Activated CD4-positive, alpha-beta memory T cell treated with anti-CD3 and anti-CD28 coated beads for 36 hours (primary cell): ENCODE measurements at regions not wholly inside any gene's neighbourhood (a gene's known extent, or its start where the extent isn't known, plus 50 kb on each side); places are given as distances from the start of the nearest gene placed in this dataset.

ENCODE experiments used
- CTCF ChIA-PET: fragments of 350-600 bp; sonication (Branson Sonifier 250); formaldehyde crosslinking; loops from one replicate; lab custom pipeline; 2021; ENCODE audit warnings: antibody characterized with exemption, inconsistent platforms; lab: Charles Lee
- POLR2A ChIA-PET: fragments of 350-600 bp; sonication (Branson Sonifier 250); formaldehyde crosslinking; loops from one replicate; lab custom pipeline; 2021; ENCODE audit warnings: antibody characterized with exemption; lab: Charles Lee
- DNase-seq: peaks from one replicate; pipeline ENCODE4 v3.0.0-alpha.2; 2020
- H3K27ac Mint-ChIP-seq: one replicate; pipeline ENCODE4 v1.8.0; 2021; ENCODE audit warnings: mixed read lengths
- H3K27me3 Mint-ChIP-seq: one replicate; pipeline ENCODE4 v1.8.0; 2021; ENCODE audit warnings: mixed read lengths
- H3K36me3 Mint-ChIP-seq: one replicate; pipeline ENCODE4 v1.8.0; 2021; ENCODE audit warnings: mixed read lengths
- H3K4me1 Mint-ChIP-seq: one replicate; pipeline ENCODE4 v1.8.0; 2021; ENCODE audit warnings: low read depth, mixed read lengths
- H3K4me3 Mint-ChIP-seq: one replicate; pipeline ENCODE4 v1.8.0; 2021; ENCODE audit warnings: mild to moderate bottlenecking, mixed read lengths
- H3K9me3 Mint-ChIP-seq: one replicate; pipeline ENCODE4 v1.8.0; 2021; ENCODE audit warnings: mixed read lengths
- intact Hi-C: fragments of 100-400 bp; cut with micrococcal nuclease; formaldehyde crosslinking; loops from one replicate; pipeline ENCODE4 v1.15.1; 2023

DNA sequence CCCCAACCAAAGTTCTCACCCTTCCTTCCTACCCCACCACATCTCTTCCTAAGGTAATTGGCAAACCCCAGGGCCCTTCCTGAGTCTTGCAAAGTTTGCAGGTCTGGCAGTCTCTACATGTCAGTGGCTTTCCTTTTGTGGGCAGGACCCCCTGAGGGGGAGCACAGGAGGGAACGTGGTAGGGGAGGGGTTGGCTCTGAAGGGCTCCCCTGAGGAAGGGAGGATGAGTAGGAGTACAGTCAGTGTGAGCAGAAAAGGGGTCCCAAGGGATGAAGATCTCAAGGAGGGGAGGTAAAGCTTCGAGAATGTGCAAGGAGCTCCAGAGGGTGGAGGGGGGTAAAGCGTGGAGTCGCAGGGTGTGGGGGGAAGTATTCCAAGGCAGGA is 206.9 kb downstream of the RAB11FIP4 start:
- H3K9me3 Mint-ChIP-seq, result no peaks in the 10 kb centered on the region

GRCh38 chr17:31597646-31598398 is 206.3 kb downstream of the RAB11FIP4 start:
- no peak overlapping the region for H3K4me3 Mint-ChIP-seq
- H3K9me3 Mint-ChIP-seq, result no peaks in the 10 kb centered on the region
- no peak overlapping the region for H3K27ac Mint-ChIP-seq
- ChIA-PET POLR2A (no interaction called here), CTCF (no interaction called here)
- DNase-seq, result no peak
- no peaks in the 10 kb centered on the region for H3K4me1 Mint-ChIP-seq
- H3K36me3 Mint-ChIP-seq, result no peaks in the 10 kb centered on the region
- no peaks in the 10 kb centered on the region for H3K27me3 Mint-ChIP-seq
- intact Hi-C loops, result no loop called here

More for the DNA sequence above, 206.9 kb downstream of the RAB11FIP4 start:
- no peaks in the 10 kb centered on the region for H3K36me3 Mint-ChIP-seq
- no peak overlapping the region for H3K27ac Mint-ChIP-seq
- H3K4me3 Mint-ChIP-seq, result no peak overlapping the region
- H3K27me3 Mint-ChIP-seq, result no peaks in the 10 kb centered on the region
- intact Hi-C loops, result no loop called here
- POLR2A ChIA-PET, result no interaction called here
- CTCF ChIA-PET, result no interaction called here
- DNase-seq, result no peak
- H3K4me1 Mint-ChIP-seq, result no peaks in the 10 kb centered on the region

DNA sequence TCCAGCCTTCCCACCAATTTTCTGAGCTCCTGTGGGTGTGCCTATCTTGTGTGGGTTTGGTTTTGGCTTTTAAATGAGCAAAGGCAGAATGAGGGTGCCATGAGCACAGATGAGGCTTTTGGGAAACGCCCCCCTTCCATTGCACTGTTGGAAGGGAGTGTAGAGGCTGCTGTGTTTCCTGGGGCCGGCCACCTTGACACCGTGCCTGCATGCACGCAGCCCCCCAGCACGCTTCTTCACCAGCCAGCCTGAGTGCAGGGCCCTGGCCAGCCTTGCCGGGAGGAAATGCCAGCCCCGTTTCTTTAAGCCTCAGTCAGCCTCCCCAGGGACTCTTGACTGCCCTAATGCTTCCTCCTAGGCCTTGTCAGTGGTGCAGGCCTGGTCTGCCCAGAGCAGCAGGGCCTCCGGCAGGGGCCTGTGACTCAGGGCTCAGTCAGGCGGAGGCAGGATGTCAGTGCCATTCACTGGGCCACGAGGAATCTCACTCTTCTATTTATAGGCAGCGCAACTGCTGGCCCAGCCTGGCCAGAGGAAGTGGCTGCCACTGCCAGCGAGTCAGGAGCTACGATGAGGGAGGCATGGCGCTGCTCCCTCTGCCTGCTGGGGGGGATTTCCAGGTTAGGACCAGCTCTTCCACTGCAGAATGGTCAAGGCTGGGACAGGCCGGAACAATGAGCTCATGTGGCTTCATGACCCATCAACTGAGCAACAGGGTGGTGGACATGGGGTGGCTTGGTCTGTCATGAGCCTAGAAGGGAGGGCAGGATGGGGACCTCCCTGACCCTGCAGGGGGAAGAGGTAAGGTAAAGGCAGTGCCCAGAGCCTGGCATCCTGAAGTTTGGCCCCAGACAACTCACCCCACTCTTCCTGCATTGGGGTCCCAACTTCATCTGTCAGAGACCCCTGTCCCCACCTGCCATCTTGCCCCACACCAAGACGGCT is 205.2 kb downstream of the RAB11FIP4 start:
- intact Hi-C loops, result no loop called here
- no peak overlapping the region for H3K27ac Mint-ChIP-seq
- no peaks in the 10 kb centered on the region for H3K9me3 Mint-ChIP-seq
- peak; percentile 53 for DNase-seq
- H3K36me3 Mint-ChIP-seq, result no peaks in the 10 kb centered on the region
- no peaks in the 10 kb centered on the region for H3K4me1 Mint-ChIP-seq
- POLR2A ChIA-PET, result no interaction called here
- H3K27me3 Mint-ChIP-seq, result no peaks in the 10 kb centered on the region
- CTCF ChIA-PET, result no interaction called here
- H3K4me3 Mint-ChIP-seq, result no peak overlapping the region

- H3K27ac Mint-ChIP-seq, result no peak overlapping the region
- intact Hi-C loops, result no loop called here
- ChIA-PET CTCF (no interaction called here), POLR2A (no interaction called here)
- no peaks in the 10 kb centered on the region for H3K36me3 Mint-ChIP-seq
- H3K4me1 Mint-ChIP-seq, result no peaks in the 10 kb centered on the region
- no peak overlapping the region for H3K4me3 Mint-ChIP-seq
- DNase-seq, result no peak
- no peaks in the 10 kb centered on the region for H3K27me3 Mint-ChIP-seq
- H3K9me3 Mint-ChIP-seq, result no peaks in the 10 kb centered on the region
Measured at GRCh38 chr17:31595666-31596381, 204.3 kb downstream of the RAB11FIP4 start.

DNA sequence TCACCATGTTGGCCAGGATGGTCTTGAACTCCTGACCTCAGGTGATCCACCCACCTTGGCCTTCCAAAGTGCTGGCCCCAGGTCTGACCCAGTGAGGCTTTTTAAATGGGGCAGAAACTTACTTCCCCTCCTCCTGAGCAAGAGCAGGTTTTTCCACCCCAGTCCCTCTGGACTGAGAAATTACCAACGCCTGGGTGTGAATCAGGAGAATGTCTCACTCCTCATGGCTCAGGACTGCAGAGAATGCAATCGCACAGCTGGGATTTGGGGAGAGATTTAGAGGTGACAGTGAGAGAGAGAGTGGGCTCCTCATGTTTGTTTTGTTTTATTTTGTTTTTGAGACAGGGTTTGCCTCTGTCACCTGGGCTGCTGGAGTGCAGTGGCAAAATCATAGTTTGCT is 203.6 kb downstream of the RAB11FIP4 start:
- ChIA-PET POLR2A (no interaction called here), CTCF (no interaction called here)
- no peak overlapping the region for H3K27ac Mint-ChIP-seq
- no peak for DNase-seq
- no peaks in the 10 kb centered on the region for H3K36me3 Mint-ChIP-seq
- no peaks in the 10 kb centered on the region for H3K4me1 Mint-ChIP-seq
- intact Hi-C loops, result no loop called here
- H3K9me3 Mint-ChIP-seq, result no peaks in the 10 kb centered on the region
- H3K27me3 Mint-ChIP-seq, result no peaks in the 10 kb centered on the region
- no peak overlapping the region for H3K4me3 Mint-ChIP-seq

- Mint-ChIP-seq H3K36me3 (no peaks in the 10 kb centered on the region), H3K9me3 (no peaks in the 10 kb centered on the region), H3K27ac (no peak overlapping the region), H3K27me3 (no peaks in the 10 kb centered on the region), H3K4me1 (no peaks in the 10 kb centered on the region), H3K4me3 (no peak overlapping the region)
- intact Hi-C loops, result no loop called here
- CTCF ChIA-PET, result no interaction called here
- POLR2A ChIA-PET, result no interaction called here
- no peak for DNase-seq
Measured at GRCh38 chr17:31594416-31594815, 202.9 kb downstream of the RAB11FIP4 start.

- POLR2A ChIA-PET, result no interaction called here
- H3K36me3 Mint-ChIP-seq, result no peaks in the 10 kb centered on the region
- intact Hi-C loops, result no loop called here
- no peaks in the 10 kb centered on the region for H3K4me1 Mint-ChIP-seq
- no peaks in the 10 kb centered on the region for H3K27me3 Mint-ChIP-seq
- no peak overlapping the region for H3K27ac Mint-ChIP-seq
- CTCF ChIA-PET, result no interaction called here
- no peak for DNase-seq
- no peaks in the 10 kb centered on the region for H3K9me3 Mint-ChIP-seq
- H3K4me3 Mint-ChIP-seq, result no peak overlapping the region
Measured at GRCh38 chr17:31593806-31594205, 202.3 kb downstream of the RAB11FIP4 start.

DNA sequence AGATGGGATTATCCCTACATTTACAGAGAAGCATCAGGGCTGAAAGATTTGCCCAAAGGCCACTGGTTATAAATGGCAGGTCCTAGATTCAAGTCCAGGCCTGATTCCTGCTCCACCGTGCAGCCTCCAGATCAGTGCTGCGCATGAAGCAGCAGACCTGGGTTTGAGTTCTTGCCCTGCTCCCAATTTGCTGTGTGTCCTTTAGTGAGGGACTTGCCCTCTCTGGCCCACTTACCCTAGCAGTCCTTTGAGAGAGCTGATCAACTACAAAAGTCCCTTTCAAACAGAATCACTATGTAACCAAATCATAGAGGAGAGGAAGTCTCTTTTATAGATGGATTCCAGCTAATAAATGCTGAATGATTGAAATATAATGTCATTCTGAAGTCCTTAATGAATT is 200.4 kb downstream of the RAB11FIP4 start:
- no peaks in the 10 kb centered on the region for H3K9me3 Mint-ChIP-seq
- no peaks in the 10 kb centered on the region for H3K4me1 Mint-ChIP-seq
- intact Hi-C loops, result no loop called here
- no peaks in the 10 kb centered on the region for H3K27me3 Mint-ChIP-seq
- POLR2A ChIA-PET, result no interaction called here
- DNase-seq, result no peak
- no peak overlapping the region for H3K4me3 Mint-ChIP-seq
- H3K27ac Mint-ChIP-seq, result no peak overlapping the region
- CTCF ChIA-PET, result no interaction called here
- no peaks in the 10 kb centered on the region for H3K36me3 Mint-ChIP-seq

DNA sequence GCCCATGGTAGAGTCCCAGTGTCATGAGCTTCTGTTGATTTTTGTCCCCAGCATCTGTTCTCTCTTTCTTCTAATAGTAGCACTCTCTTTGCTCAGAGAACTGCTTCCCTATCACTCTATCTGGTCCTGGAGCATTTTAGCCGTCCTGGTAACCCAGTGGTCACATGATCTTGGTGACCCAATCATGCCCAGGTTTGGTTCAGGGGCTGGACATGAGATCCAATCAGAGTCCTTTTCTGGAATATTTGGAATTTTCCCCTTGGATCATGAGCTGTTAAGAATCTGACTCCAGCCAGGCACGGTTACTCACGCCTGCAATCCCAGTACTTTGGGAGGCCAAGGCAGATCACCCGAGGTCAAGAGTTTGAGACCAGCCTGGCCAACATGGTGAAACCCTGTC is 197.0 kb downstream of the RAB11FIP4 start:
- Mint-ChIP-seq H3K4me3 (no peak overlapping the region), H3K27me3 (no peaks in the 10 kb centered on the region), H3K27ac (no peak overlapping the region), H3K36me3 (no peaks in the 10 kb centered on the region), H3K9me3 (no peaks in the 10 kb centered on the region), H3K4me1 (peaks cover 3% of the 10 kb centered on the region)
- CTCF ChIA-PET, result interaction anchor here (1.3 kb wide), 1 partner anchor 29 kb away, joined by 3 read pairs; no protein-coding TSS in a partner anchor
- intact Hi-C loops, result no loop called here
- POLR2A ChIA-PET, result no interaction called here
- no peak for DNase-seq

DNA sequence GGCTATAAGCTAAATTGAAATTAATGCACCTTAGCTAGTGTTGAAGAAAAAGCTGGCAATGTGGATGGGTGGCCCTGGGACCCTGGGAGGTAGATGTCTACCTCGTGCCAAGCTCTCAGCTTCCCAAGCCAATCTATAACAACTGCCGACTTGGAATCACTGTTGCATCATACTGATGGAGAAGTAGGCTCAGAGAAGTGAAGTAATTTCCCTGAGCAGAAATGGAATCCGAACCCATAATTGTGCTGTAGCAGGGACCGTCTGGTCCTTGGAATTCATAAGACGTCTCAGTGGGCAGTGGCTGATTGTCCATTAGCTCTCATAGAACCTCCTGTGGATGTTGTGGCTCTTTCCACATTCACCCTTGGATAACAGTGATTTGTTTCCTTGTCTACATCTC is 196.6 kb downstream of the RAB11FIP4 start:
- Mint-ChIP-seq H3K36me3 (no peaks in the 10 kb centered on the region), H3K9me3 (no peaks in the 10 kb centered on the region), H3K27ac (no peak overlapping the region), H3K27me3 (no peaks in the 10 kb centered on the region), H3K4me1 (peaks cover 3% of the 10 kb centered on the region), H3K4me3 (no peak overlapping the region)
- intact Hi-C loops, result no loop called here
- CTCF ChIA-PET, result interaction anchor here (1.3 kb wide), 1 partner anchor 29 kb away, joined by 3 read pairs; no protein-coding TSS in a partner anchor
- no peak for DNase-seq
- POLR2A ChIA-PET, result no interaction called here
